Transverse colon (tissue), 3 donors: ENCODE measurements at regions not wholly inside any gene's neighbourhood (a gene's known extent, or its start where the extent isn't known, plus 50 kb on each side); places are given as distances from the start of the nearest gene placed in this dataset.
"Not testable (repeated sequence)": the region's sequence is repeated elsewhere in the genome, so short reads cannot be mapped to it uniquely, and the experiment has no call there.

ENCODE experiments used
- EP300 ChIP-seq: sonication (generic); formaldehyde crosslinking; IDR thresholded peaks from one replicate; pipeline ENCODE4 v1.6.1; 2017; ENCODE audit warnings: antibody characterized with exemption, low read depth
- POLR2A ChIP-seq: fragments of 450-650 bp; IDR thresholded peaks from one replicate; pipeline ENCODE4 v1.6.1; 2016; ENCODE audit warnings: antibody characterized with exemption, mild to moderate bottlenecking, moderate library complexity
- TF ChIP-seq, protein P1 (sequence below), 5 experiments: fragments of 200-600 bp in 3 of 5; fragments of 450-650 bp in 2 of 5; sonication (generic) in 3 of 5; IDR thresholded peaks; 1 replicate in 2 of 5; 2 replicates in 3 of 5; pipeline ENCODE4 v1.5.1; 2016 to 2017; ENCODE audit warnings: antibody characterized with exemption in 5 of 5, inconsistent platforms in 3 of 5, mild to moderate bottlenecking in 2 of 5, moderate library complexity in 1 of 5

DNA sequence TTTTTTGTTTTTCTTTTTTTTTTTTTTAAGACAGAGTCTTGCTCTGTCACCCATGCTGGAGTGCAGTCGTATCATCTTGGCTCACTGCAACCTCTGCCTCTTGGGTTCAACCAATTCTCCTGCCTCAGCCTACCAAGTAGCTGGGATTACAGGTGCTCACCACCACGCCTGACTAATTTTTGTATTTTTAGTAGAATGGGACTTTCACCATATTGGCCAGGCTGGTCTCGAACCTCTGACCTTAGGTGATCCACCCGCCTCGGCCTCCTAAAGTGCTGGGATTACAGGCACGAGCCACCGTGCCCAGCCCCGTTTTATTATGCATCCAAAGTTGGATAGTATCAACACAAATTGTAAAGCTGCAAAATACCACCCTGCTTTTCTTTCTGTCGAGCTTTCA lies 154.9 kb downstream of the CRPPA start:
- TF ChIP-seq EP300, POLR2A: not testable (repeated sequence)
- TF ChIP-seq, protein P1, sequence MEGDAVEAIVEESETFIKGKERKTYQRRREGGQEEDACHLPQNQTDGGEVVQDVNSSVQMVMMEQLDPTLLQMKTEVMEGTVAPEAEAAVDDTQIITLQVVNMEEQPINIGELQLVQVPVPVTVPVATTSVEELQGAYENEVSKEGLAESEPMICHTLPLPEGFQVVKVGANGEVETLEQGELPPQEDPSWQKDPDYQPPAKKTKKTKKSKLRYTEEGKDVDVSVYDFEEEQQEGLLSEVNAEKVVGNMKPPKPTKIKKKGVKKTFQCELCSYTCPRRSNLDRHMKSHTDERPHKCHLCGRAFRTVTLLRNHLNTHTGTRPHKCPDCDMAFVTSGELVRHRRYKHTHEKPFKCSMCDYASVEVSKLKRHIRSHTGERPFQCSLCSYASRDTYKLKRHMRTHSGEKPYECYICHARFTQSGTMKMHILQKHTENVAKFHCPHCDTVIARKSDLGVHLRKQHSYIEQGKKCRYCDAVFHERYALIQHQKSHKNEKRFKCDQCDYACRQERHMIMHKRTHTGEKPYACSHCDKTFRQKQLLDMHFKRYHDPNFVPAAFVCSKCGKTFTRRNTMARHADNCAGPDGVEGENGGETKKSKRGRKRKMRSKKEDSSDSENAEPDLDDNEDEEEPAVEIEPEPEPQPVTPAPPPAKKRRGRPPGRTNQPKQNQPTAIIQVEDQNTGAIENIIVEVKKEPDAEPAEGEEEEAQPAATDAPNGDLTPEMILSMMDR (IDR thresholded peaks at IDR 0.05), result not testable (repeated sequence)
